HUDEP-2 (cell line): ENCODE measurements at regions not wholly inside any gene's neighbourhood (a gene's known extent, or its start where the extent isn't known, plus 50 kb on each side); places are given as distances from the start of the nearest gene placed in this dataset.
"Not testable (repeated sequence)": the region's sequence is repeated elsewhere in the genome, so short reads cannot be mapped to it uniquely, and the experiment has no call there.

Experiments
- DNase-seq, 76 experiments: peaks; one replicate each; lab custom pipeline; 2025; ENCODE audit not compliant: unreplicated experiment in 76 of 76; lab: John Stamatoyannopoulos, UW

DNA sequence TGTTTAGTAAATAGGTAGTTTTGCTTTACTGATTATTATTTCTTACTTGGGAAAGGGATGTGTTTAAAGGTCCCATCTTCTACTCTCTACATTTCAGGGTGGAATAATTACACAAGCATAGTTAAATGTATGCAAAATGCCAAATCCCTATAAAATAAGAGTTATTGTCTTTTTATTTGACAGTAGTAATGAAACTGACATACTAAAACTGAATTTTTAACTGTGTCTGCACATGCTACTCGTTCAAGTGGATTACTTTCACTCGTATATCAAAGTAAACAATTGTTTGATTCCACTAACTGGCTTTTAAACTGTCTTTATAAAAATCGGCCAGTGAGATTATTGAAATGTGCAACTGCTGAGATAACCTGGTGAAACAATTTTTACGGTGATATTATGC lies 602.9 kb upstream of the ADGRB3 start:
- DNase-seq: no peak

DNA sequence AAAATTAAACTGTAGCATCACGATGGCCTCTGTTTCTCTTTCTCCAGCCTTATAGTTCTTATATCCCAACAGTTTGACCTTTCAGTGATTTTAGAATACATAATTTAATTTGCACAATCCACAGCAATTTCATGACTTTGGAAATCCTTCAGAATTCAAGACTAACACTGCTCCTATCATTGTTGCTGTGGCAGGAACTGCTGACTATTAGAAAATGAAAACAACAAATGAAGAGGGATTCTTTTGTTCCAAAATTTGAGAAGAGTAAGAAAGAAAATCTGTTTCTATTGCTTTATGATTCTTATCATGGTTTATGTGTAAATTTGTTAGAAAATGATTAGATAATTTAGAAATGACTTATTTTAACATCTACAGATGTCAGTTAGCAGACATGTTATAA lies 604.0 kb upstream of the ADGRB3 start:
- no peak for DNase-seq

DNA sequence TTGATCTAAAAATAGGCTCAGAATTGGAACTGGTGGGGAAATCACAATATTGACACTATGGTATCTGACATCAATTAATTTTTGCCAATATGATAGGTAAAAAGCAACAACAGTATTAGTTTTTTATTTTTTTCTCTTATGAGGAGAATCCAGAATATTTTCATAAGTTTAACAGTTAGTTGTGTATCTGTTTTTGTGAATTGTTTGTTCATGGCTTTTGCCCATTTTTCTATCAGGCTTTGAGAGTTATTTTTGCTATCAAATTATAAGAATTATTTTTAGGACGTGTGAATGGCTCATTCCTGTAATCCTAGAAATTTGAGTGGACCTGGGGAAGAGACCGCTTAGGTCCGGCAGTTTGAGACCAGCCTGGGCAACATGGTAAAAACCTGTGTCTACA lies 608.6 kb upstream of the ADGRB3 start:
- DNase-seq: no peak

DNA sequence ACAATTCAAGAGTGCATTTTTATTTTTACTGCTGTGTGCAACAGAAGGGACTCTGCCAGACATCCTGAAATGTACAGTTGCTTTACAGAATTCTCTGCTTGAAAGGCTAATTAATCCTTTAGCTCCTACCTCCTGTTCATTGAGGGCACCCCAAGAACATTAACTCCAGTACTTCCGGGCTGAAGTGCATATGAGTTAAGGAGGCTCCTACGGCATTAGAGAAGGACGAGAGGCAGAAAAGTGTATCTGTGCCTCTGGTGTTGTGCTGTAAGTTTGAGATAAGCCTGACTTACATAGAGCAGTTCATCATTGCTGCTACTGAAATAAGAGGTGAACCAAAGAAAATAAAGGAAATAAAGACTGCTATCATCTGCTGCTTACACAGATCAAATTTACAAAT lies 609.3 kb upstream of the ADGRB3 start:
- DNase-seq: peak in 3 of 76 experiments; percentile 8 to 36 (median 20)

DNA sequence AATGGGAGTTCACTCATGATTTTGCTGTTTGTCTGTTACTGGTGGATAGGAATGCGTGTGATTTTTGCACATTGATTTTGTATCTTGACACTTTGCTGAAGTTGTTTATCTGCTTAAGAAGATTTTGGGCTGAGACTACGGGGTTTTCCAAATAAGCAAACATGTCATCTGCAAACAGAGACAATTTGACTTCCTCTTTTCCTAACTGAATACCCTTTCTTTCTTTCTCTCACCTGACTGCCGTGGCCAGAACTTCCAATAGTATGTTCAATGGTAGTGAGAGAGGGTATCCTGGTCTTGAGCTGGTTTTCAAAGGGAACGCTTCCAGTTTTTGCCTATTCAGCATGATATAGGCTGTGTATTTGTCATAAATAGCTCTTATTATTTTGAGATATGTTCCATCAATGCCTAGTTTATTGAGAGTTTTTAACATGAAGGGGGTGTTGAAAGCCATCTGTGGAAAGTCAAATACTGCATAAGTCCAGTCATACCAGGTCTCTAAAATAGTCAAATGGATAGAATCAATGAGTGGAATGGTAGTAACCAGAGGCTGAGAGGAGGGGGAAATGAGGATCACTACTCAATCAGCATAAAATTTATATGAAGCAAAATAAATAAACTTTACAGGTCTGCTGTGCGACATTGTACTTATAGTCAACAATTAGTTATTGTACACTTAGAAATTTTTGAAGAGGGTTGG lies 610.4 kb upstream of the ADGRB3 start:
- DNase-seq: no peak

DNA sequence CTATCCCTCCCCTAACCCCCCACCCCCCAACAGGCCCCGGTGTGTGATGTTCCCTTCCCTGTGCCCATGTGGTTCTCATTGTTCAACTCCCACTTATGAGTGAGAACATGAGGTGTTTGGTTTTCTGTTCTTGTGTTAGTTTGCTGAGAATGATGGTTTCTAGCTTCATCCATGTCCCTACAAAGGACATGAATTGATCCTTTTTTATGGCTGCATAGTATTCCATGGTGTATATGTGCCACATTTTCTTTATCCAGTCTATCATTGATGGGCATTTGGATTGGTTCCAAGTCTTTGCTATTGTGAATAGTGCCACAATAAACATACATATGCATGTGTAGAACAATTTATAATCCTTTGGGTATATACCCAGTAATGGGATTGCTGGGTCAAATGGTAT lies 612.1 kb upstream of the ADGRB3 start:
- not testable (repeated sequence) for DNase-seq

DNA sequence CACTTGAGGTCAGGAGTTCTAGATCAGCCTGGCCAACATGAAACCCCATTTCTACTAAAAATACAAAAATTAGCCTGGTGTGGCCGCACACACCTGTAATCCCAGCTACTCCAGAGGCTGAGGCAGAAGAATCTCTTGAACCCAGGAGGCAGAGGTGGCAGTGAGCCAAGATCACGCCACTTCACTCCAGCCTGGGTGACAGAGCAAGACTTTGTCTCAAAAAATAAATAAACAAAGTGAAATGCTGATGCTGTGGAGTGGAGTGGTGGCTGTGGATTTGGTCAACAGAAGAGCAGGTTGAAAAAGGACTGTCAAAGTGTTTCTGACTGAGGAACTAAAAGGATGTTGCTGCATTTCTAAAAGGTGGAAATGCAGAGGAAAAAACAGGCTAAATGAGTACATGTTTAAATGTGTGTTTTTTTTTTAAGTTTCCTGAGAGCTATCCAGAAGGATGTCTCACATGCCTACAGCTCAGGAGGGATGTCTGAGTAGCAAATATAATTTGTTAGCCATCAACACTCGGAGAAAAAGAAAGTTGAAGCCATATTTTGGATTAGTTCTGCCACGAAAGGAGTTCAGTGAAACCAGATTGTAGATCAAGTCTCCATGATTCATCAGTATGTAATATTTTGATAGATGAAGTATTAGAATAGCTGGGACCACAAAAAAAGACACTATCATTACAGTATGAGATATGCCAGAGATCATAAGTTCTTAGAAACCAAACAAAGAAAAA lies 621.1 kb upstream of the ADGRB3 start:
- DNase-seq: no peak

DNA sequence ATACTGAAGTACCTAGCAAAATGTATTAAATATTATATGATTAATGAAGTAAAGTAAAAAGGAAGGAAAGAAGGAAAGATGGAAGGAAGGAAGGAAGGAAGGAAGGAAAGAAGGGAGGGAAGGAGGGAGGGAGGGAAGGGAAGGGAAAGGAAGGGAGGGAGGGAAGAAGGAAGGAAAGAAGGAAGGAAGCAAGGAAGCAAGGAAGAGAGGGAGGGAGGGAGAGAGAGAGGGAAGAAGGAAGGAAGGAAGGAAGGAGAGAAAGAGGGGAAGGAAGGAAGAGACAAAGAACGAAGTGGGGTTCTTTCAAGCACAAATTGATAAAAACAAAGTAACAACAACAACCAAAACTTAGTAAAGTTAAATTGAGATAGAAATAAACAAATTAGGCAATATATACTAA lies 622.3 kb upstream of the ADGRB3 start:
- DNase-seq: no peak

DNA sequence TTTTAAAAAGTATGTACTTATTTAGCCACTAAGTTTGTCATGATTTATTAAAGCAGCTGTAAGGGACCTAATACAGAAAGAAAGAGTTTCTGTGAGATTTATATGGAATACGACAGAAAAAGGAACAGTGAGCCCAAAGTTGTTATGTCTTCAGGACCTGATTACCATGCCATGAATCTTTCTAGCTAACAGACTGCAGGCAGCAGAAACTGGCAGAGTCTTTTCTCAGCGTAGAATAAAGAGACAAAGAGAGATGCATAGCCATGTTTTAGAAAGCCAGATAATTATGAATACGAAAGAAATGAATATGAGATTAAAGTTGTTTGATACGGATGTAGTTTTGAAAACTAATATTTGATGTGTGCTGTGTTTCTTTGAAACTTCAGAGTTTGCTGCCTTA lies 624.1 kb upstream of the ADGRB3 start:
- DNase-seq: no peak

DNA sequence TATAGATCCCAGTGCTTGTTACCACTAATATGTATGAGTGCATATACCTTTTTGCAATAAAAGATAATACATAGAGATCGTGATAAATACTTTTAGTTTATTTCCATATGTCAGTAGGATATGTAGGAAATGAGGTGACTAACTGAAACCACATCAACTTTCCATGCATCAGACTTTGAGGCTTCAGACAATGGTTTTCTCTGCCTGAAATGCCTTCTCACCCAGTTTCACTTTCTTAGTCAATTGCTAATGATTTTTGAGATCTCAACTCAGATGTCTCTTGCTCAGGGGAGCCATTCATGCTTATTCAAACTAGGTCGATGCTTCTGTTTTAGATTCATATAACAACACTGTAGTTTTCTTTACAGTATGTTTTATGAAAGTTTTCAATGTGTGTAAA lies 626.6 kb upstream of the ADGRB3 start:
- no peak for DNase-seq

DNA sequence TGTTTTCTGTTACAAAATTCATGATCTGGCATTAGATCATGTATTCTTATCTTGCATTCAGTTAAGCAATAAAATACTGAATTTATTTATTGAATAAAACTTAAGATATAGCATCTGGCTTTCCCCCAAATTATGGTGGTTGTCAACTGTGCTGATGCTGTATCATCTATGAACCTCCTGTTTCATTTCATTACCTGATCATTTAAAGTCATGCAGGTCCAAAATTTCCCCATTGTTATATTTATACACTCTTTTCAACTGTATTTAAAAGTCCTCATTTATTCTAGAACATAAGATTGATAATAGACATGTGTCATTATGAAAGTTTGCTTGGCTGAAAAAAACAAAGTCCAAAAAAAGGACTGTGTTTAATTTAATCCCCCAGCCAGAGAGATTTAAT lies 627.4 kb upstream of the ADGRB3 start:
- no peak for DNase-seq

DNA sequence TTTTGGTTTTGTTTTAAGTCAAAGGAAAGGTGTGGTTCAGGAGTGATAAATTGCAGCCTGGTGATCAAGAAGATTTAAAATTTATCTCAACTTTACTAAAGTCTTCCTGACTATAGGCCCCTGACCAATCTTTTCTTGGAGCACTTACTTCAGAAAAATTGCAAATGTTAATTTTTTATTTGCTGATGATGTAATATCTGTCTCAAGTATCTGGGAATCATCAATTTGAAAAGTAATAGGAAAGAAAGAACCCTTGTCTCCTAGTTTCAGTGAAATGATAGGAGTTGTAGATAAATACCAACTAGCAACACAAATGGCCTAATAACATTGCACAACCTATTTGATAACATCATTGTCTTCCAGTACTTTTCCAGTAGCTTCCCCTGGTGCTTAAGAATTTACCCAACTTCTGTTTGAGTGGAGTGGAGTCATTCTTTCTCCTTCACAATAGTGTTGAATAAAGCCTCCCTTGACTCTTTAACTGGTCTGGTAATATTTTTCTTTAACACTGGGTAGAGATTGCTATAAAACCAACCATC lies 648.3 kb upstream of the ADGRB3 start:
- DNase-seq: no peak

DNA sequence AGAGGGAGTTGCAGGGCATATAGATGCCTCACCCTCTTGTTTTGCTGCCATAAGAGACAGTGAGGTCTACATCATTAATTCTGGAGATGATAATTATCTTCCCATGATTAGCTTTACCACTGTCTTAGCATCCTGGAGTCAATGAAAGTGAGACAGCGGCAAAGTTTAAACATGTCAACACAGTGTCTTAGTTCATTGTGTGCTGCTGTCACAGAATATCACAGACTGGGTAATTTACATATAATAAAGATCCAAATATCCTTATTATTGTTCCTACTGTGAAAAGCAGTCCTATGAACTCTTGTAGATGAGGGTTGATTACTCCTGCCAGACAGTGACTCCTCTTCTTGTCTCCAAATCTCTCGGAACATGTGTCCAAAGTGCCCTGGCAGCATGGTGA lies 658.6 kb upstream of the ADGRB3 start:
- DNase-seq: no peak

DNA sequence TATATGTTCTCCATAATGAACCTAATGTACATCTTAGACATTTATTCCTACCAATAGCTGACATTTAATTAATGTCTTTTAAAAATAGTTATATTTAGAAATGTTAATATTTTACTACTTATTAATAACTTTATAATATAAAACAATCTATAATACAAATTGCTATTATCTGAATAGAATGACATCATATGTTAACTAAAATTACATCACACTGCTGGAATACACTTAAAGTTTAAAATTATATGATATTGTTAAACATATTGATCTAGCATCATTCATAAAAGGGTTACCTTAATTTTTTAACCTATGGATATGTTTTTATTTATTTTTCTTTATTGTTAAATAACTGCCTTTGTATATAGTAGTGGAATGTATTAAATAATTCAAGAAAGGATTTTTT lies 660.2 kb upstream of the ADGRB3 start:
- DNase-seq: no peak

DNA sequence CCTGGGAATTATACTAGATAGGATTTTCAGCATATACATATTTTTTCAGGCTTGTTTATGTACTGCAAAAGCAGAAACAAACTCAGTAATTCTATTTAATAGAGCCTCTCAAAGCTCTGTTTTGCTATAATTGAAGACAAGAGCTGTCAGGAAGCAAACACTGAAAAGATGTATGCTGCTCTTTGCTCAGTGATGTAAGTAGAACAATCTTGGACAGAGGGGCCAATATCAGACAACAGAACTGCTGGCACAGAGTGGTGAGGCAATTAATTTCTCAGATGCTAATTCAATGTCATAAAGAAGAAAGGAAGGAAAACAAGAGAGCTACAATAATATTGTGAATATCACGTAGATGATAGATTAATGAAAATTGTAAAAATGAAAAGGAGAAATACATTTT lies 663.3 kb upstream of the ADGRB3 start:
- DNase-seq: no peak

DNA sequence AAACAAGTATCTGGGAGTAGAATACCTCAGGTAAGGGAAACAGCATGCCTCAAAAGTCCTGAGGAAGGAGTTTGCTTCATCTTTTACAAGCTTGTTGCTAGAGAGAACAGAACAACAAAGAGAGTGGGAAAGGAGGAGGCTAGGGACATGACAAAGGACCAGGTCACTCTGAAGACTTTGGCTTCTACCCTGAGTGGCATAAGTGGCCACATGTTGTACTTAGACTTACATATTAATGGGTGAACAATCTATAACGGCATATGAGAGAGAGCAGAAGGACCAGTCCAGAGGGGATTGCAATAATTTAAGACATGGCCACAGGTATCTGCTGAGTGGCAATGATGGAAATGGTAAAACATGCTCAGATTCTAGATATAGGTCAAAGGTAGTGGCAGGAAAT lies 668.3 kb upstream of the ADGRB3 start:
- DNase-seq: no peak

DNA sequence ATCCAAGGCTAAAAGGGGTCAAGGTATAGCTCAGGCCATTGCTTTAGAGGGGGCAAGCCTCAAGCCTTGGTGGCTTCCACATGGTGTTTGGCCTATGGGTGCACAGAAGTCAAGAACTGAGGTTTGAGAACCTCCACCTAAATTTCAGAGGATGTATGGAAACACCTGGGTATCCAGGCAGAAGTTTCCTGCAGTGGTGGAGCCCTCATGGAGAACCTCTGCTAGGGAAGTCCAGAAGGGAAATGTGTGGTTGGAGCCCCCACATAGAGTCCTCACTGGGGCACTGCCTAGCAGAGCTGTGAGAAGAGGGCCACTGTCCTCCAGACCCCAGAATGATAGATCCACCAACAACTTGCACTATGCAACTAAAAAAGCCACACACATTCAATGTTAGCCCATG lies 678.7 kb upstream of the ADGRB3 start:
- DNase-seq: no peak

DNA sequence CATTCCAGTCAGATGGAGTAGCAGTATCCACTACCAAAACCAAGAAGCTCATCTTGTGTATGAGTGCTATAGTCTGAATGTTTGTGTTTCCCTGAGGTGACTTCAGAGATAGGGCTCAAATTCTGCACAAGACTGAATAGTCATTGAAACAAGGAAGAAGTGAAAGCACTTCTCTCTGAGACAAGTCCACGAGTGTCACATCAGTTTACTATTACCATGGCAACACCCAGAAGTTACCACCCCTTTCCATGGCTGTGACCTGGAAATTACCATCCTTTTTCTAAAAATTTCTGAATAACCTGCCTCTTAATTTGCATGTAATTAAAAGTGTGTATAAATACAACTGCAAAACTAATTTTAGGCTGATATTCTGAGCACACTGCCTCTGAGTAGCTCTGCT lies 682.1 kb upstream of the ADGRB3 start:
- no peak for DNase-seq

DNA sequence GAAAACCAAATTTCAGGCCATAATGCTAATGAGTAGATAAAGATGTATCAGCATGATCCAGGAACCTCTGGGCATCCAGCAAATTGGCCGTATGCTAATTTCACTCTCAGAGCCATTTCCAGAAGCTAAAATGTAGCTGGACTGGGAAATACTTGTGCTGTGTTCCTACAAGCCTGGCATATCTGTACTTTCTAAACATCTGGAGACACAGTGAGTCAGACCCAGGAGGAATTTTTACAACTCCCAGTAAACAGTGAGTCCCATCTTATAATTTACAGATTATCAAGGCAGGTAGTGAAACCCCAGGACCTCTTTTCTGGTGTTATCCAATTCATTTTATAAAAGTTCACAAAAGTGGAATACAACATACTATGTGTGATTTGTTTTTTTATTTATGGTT lies 683.0 kb upstream of the ADGRB3 start:
- DNase-seq: no peak

DNA sequence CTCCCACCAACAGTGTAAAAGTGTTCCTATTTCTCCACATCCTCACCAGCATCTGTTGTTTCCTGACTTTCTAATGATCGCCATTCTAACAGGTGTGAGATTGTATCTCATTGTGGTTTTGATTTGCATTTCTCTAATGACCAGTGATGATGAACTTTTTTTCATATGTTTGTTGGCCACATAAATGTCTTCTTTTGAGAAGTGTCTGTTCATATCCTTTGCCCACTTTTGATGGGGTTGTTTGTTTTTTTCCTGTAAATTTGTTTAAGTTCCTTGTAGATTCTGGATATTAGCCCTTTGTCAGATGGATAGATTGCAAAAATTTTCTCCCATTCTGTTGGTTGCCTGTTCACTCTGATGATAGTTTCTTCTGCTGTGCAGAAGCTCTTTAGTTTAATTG lies 687.3 kb upstream of the ADGRB3 start:
- DNase-seq: not testable (repeated sequence)

DNA sequence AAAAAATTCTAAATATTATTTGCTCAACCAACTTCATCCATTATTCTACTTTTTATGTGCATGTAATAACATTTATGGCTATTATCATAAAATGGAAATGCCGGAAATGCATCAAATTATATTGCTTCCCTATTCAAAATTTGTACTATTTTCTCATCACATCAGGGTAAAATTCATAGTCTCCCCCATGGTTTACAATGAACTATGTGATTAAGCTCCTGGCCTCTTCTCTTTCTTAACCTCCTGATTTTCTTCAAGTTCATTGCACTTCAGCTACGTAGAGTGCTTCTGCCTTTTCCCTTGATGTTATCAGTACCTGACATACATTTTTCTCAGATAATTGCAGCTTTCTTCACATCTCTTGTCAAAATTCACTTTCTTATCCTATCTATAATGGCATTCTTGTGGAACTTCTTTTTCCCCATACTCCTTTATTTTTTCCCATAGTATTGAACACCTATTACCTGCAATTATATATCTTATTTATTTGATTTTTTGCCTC lies 699.1 kb upstream of the ADGRB3 start:
- no peak for DNase-seq

DNA sequence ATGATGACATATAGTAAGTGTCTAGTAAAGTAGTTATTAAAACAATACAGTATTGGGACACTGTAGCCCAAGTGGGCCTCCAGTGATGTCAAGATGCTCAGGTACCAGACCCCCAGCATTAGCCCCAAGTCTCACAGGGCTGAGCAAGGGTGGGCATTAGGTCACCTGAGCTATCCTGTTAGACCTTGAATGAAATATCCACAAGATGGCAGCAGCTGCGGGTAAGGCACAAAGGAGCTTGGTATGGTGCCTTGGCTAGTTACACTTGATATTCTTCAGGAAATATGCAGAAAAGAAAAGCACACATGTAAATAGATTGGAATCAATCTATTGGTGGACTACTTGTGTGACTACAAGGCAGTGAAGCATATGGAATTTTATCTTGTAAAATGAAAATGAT lies 701.8 kb upstream of the ADGRB3 start:
- DNase-seq: peak in 2 of 76 experiments; percentile 3 to 4
